SU-DHL-6 (cell line): ENCODE measurements at regions not wholly inside any gene's neighbourhood (a gene's known extent, or its start where the extent isn't known, plus 50 kb on each side); places are given as distances from the start of the nearest gene placed in this dataset.

Source experiments
- H2AFZ ChIP-seq: fragments of 200-600 bp; sonication (generic); 2 replicates; pipeline ENCODE4 v1.6.1; 2014; ENCODE audit warnings: low read depth, mild to moderate bottlenecking, moderate library complexity, mixed read lengths, antibody characterized with exemption, low read length; ENCODE audit not compliant: severe bottlenecking
- H3F3A ChIP-seq: fragments of 200-600 bp; shearing (Covaris generic); 2 replicates; pipeline ENCODE4 v1.6.0; 2016; ENCODE audit warnings: antibody characterized with exemption, mild to moderate bottlenecking; ENCODE audit not compliant: insufficient read depth
- H3K27ac ChIP-seq: fragments of 200-600 bp; sonication (generic); 2 replicates; pipeline ENCODE4 v1.5.1; 2016; ENCODE audit warnings: low read depth, mild to moderate bottlenecking, low read length, moderate library complexity, mixed read lengths
- H3K27me3 ChIP-seq: fragments of 200-600 bp; sonication (generic), shearing (Covaris generic); 2 replicates; pipeline ENCODE4 v1.6.0; 2014; ENCODE audit warnings: mild to moderate bottlenecking, low read length
- H3K36me3 ChIP-seq: fragments of 200-600 bp; sonication (generic); 2 replicates; pipeline ENCODE4 v1.6.1; 2014; ENCODE audit warnings: mild to moderate bottlenecking, low read length, mixed read lengths
- H3K4me2 ChIP-seq: fragments of 300-600, 200-600 bp; shearing (Covaris generic), sonication (generic); 2 replicates; pipeline ENCODE4 v1.6.0; 2014; ENCODE audit warnings: low read length, low read depth, mild to moderate bottlenecking; ENCODE audit not compliant: poor library complexity, severe bottlenecking
- H3K4me3 ChIP-seq: fragments of 200-600 bp; sonication (generic); 2 replicates; pipeline ENCODE4 v1.5.1; 2014; ENCODE audit warnings: antibody characterized with exemption, low read length, mild to moderate bottlenecking, mixed read lengths; ENCODE audit not compliant: insufficient read depth, poor library complexity, severe bottlenecking
- H3K79me2 ChIP-seq: fragments of 200-600 bp; sonication (generic); 2 replicates; pipeline ENCODE4 v1.6.1; 2014; ENCODE audit warnings: mild to moderate bottlenecking, low read length, moderate library complexity; ENCODE audit not compliant: insufficient read depth
- H3K9ac ChIP-seq: fragments of 200-600 bp; sonication (generic); 2 replicates; pipeline ENCODE4 v1.7.0; 2014; ENCODE audit warnings: mild to moderate bottlenecking, low read length
- H3K9me2 ChIP-seq: fragments of 200-600 bp; sonication (generic); replicated peaks from 2 replicates; pipeline ENCODE4 v1.6.1; 2014; ENCODE audit warnings: low read length; ENCODE audit not compliant: insufficient read depth
- H3K9me3 ChIP-seq: fragments of 200-600 bp; sonication (generic); 2 replicates; pipeline ENCODE4 v1.6.1; 2014; ENCODE audit warnings: low read length, mixed read lengths; ENCODE audit not compliant: insufficient read depth
- H4K20me1 ChIP-seq: fragments of 200-600 bp; sonication (generic); 2 replicates; pipeline ENCODE4 v1.6.1; 2014; ENCODE audit warnings: low read depth, mild to moderate bottlenecking, antibody characterized with exemption, low read length, moderate library complexity, mixed read lengths
- EZH2phosphoT487 ChIP-seq: fragments of 200-600 bp; sonication (generic), shearing (Covaris generic); conservative IDR thresholded peaks from 2 replicates; pipeline ENCODE4 v1.6.1; 2018; ENCODE audit warnings: mild to moderate bottlenecking, antibody characterized with exemption, low read length, moderate library complexity, mixed read lengths
- TF ChIP-seq, protein P1 (sequence below): fragments of 200-600 bp; sonication (generic); IDR thresholded peaks from one replicate; pipeline ENCODE4 v1.5.1; 2017; ENCODE audit warnings: antibody characterized with exemption, mild to moderate bottlenecking, low read length, moderate library complexity; ENCODE audit not compliant: insufficient read depth, poor library complexity, severe bottlenecking

DNA sequence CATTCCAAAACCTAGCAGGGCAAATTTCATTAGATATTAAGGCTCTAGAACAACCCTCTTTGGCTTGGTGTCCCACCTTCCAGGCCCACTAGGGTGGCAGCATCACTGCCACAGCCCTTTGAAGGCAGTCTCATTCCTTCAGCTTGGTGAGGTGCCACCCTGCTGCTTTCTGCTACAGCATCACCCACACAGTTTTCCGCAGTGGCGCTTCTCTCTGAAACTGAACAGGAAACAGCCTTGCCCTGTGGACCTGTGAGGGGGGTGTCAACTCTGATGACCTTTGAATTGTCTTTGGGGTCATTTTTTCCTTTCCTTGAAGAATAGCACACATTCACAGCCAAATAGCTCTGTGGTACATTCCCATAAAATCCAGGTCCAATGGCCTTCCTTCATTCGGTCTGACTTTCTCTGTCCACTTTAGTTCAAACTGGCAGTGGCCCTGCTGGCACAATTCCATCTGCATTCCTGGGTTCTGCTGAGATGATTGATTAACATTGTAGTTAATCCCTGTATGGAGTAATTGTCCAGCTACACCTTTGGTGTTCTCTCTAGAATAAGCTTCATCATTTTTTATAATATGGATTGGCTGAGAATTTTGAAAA, 251.9 kb upstream of the FAT3 start:
- Histone ChIP-seq H3K36me3 (no peaks in the 10 kb centered on the region), H3K9me2 (no peaks in the 10 kb centered on the region), H3K9ac (no peak overlapping the region), H3K4me3 (no peak overlapping the region), H3K9me3 (no peaks in the 10 kb centered on the region), H3K27me3 (no peaks in the 10 kb centered on the region), H3F3A (no peaks in the 10 kb centered on the region), H2AFZ (no peak overlapping the region), H3K27ac (no peak overlapping the region), H4K20me1 (no peaks in the 10 kb centered on the region), H3K4me2 (no peak overlapping the region), H3K79me2 (no peaks in the 10 kb centered on the region)
- TF ChIP-seq, protein P1, sequence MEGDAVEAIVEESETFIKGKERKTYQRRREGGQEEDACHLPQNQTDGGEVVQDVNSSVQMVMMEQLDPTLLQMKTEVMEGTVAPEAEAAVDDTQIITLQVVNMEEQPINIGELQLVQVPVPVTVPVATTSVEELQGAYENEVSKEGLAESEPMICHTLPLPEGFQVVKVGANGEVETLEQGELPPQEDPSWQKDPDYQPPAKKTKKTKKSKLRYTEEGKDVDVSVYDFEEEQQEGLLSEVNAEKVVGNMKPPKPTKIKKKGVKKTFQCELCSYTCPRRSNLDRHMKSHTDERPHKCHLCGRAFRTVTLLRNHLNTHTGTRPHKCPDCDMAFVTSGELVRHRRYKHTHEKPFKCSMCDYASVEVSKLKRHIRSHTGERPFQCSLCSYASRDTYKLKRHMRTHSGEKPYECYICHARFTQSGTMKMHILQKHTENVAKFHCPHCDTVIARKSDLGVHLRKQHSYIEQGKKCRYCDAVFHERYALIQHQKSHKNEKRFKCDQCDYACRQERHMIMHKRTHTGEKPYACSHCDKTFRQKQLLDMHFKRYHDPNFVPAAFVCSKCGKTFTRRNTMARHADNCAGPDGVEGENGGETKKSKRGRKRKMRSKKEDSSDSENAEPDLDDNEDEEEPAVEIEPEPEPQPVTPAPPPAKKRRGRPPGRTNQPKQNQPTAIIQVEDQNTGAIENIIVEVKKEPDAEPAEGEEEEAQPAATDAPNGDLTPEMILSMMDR = no peak
- no peak for TF ChIP-seq EZH2phosphoT487

DNA sequence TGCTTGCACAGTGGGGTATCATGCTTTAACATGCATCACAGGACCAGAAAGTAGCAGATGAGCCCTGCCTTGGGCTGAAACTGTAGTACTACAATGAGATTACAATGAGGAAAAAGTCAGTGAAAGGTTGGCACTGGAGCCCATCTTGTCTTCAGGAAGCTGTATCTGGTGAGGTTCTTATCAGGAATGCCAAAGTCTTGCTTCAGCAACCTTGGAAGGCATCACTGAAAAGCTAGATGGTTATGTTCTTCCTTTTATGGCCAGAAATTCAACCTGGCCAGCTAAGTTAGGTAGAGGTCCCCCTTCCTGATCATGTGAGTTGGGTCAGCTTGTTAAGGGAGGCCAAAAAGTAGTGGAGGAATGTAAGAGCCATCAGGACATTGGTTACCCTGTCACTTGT, 254.0 kb upstream of the FAT3 start:
- no peaks in the 10 kb centered on the region for H3K9me2 ChIP-seq
- no peaks in the 10 kb centered on the region for H3F3A ChIP-seq
- no peak overlapping the region for H3K9ac ChIP-seq
- H2AFZ ChIP-seq = no peak overlapping the region
- no peaks in the 10 kb centered on the region for H3K27me3 ChIP-seq
- H3K4me3 ChIP-seq = no peak overlapping the region
- H3K36me3 ChIP-seq = no peaks in the 10 kb centered on the region
- no peaks in the 10 kb centered on the region for H4K20me1 ChIP-seq
- no peak for TF ChIP-seq EZH2phosphoT487
- TF ChIP-seq, protein P1 = no peak
- no peaks in the 10 kb centered on the region for H3K9me3 ChIP-seq
- H3K79me2 ChIP-seq = no peaks in the 10 kb centered on the region
- no peak overlapping the region for H3K27ac ChIP-seq
- H3K4me2 ChIP-seq = no peak overlapping the region

DNA sequence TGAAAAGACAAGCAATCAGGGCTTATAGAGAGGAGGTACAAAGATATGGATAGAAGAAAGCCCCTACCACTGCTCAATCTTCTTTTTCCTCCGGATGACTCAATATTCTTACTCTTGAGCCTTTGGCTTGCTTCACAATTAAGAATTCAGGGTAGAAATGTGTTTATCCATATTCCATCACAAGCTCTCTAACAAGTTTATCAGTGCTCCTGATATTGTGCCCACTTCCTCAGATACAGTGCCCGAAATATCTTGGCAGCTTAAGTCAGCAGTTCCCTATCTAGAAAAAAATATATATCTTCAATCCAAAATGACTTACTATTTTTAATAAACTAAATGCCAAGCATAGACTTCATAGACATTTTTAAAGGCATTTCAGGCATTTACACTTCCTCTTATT, 255.1 kb upstream of the FAT3 start:
- no peak overlapping the region for H3K27ac ChIP-seq
- H3K27me3 ChIP-seq = no peaks in the 10 kb centered on the region
- no peak overlapping the region for H3K9ac ChIP-seq
- H3F3A ChIP-seq = no peaks in the 10 kb centered on the region
- no peak overlapping the region for H2AFZ ChIP-seq
- H3K9me2 ChIP-seq = no peaks in the 10 kb centered on the region
- H4K20me1 ChIP-seq = no peaks in the 10 kb centered on the region
- TF ChIP-seq, protein P1 = no peak
- TF ChIP-seq EZH2phosphoT487 = no peak
- H3K36me3 ChIP-seq = no peaks in the 10 kb centered on the region
- no peaks in the 10 kb centered on the region for H3K79me2 ChIP-seq
- H3K4me3 ChIP-seq = no peak overlapping the region
- H3K4me2 ChIP-seq = no peak overlapping the region
- H3K9me3 ChIP-seq = no peaks in the 10 kb centered on the region
